RWPE2 (cell line): ENCODE measurements at regions not wholly inside any gene's neighbourhood (a gene's known extent, or its start where the extent isn't known, plus 50 kb on each side); places are given as distances from the start of the nearest gene placed in this dataset.

ENCODE experiments used
- ATAC-seq: fragments of 200-7000 bp; cut with Tn5 transposase; 3 replicates; pipeline ENCODE4 v1.9.1; 2021; ENCODE audit warnings: low read depth
- DNase-seq: peaks from one replicate; pipeline ENCODE4 v3.0.0-alpha.2; 2020; ENCODE audit warnings: low spot score
- H3K27ac ChIP-seq: fragments of 450-650 bp; 2 replicates; pipeline ENCODE4 v1.5.1; 2017; ENCODE audit warnings: mild to moderate bottlenecking; ENCODE audit not compliant: poor library complexity, severe bottlenecking
- H3K27me3 ChIP-seq: fragments of 250-450 bp; sonication (Bioruptor Pico); 2 replicates; pipeline ENCODE4 v1.5.1; 2021; ENCODE audit warnings: mild to moderate bottlenecking, moderate library complexity; ENCODE audit not compliant: insufficient read depth, poor library complexity, severe bottlenecking
- H3K36me3 ChIP-seq: fragments of 250-450 bp; sonication (Bioruptor Pico); 2 replicates; pipeline ENCODE4 v1.5.1; 2020; ENCODE audit warnings: low read depth, mild to moderate bottlenecking, moderate library complexity
- H3K4me1 ChIP-seq: fragments of 250-450 bp; sonication (Bioruptor Pico); 2 replicates; pipeline ENCODE4 v1.5.1; 2021; ENCODE audit warnings: mild to moderate bottlenecking, moderate library complexity; ENCODE audit not compliant: insufficient read depth, poor library complexity, severe bottlenecking
- H3K4me3 ChIP-seq: fragments of 250-450 bp; sonication (Bioruptor Pico); 2 replicates; pipeline ENCODE4 v1.5.1; 2021; ENCODE audit warnings: mild to moderate bottlenecking, moderate library complexity; ENCODE audit not compliant: severe bottlenecking
- H3K9me3 ChIP-seq: fragments of 250-450 bp; sonication (Bioruptor Pico); 2 replicates; pipeline ENCODE4 v1.5.1; 2021; ENCODE audit warnings: mild to moderate bottlenecking, moderate library complexity; ENCODE audit not compliant: severe bottlenecking
- CTCF ChIP-seq: fragments of 450-650 bp; IDR thresholded peaks from one replicate; pipeline ENCODE4 v1.5.1; 2017; ENCODE audit warnings: mild to moderate bottlenecking, moderate library complexity; ENCODE audit not compliant: poor library complexity, severe bottlenecking

- TF ChIP-seq CTCF = no peak
- peak; percentile 92 for ATAC-seq
- Histone ChIP-seq H3K27me3 (no peaks in the 10 kb centered on the region), H3K4me3 (no peak overlapping the region), H3K27ac (peak overlapping the region; percentile 75), H3K9me3 (no peaks in the 10 kb centered on the region), H3K4me1 (peaks cover 7% of the 10 kb centered on the region), H3K36me3 (no peaks in the 10 kb centered on the region)
- no peak for DNase-seq
Measured at GRCh38 chr15:61556037-61556648, 327.0 kb upstream of the RORA start.

- TF ChIP-seq CTCF = no peak
- no peak for DNase-seq
- Histone ChIP-seq H3K4me1 (no peaks in the 10 kb centered on the region), H3K36me3 (no peaks in the 10 kb centered on the region), H3K27ac (no peak overlapping the region), H3K9me3 (no peaks in the 10 kb centered on the region), H3K27me3 (no peaks in the 10 kb centered on the region), H3K4me3 (no peak overlapping the region)
- no peak for ATAC-seq
Measured at GRCh38 chr15:61549727-61550126, 320.6 kb upstream of the RORA start.

- Histone ChIP-seq H3K9me3 (no peaks in the 10 kb centered on the region), H3K27ac (no peak overlapping the region), H3K27me3 (no peaks in the 10 kb centered on the region), H3K4me3 (no peak overlapping the region), H3K36me3 (no peaks in the 10 kb centered on the region), H3K4me1 (no peaks in the 10 kb centered on the region)
- DNase-seq (no peak), ATAC-seq (peak; percentile 56; the same call in 1 of the 3 replicates)
- no peak for TF ChIP-seq CTCF
Measured at GRCh38 chr15:61545763-61546162, 316.7 kb upstream of the RORA start.

GRCh38 chr15:61541516-61541915 is 312.4 kb upstream of the RORA start:
- ATAC-seq (no peak), DNase-seq (no peak)
- Histone ChIP-seq H3K4me1 (no peaks in the 10 kb centered on the region), H3K27me3 (peaks cover 20% of the 10 kb centered on the region), H3K27ac (no peak overlapping the region), H3K4me3 (no peak overlapping the region), H3K36me3 (no peaks in the 10 kb centered on the region), H3K9me3 (no peaks in the 10 kb centered on the region)
- no peak for TF ChIP-seq CTCF

- Histone ChIP-seq H3K9me3 (no peaks in the 10 kb centered on the region), H3K27me3 (peaks cover 26% of the 10 kb centered on the region), H3K4me3 (no peak overlapping the region), H3K36me3 (no peaks in the 10 kb centered on the region), H3K4me1 (no peaks in the 10 kb centered on the region), H3K27ac (no peak overlapping the region)
- ATAC-seq = no peak
- no peak for DNase-seq
- no peak for TF ChIP-seq CTCF
Measured at GRCh38 chr15:61537337-61537736, 308.2 kb upstream of the RORA start.
